ENCODE measurements at regions not wholly inside any gene's neighbourhood (a gene's known extent, or its start where the extent isn't known, plus 50 kb on each side); places are given as distances from the start of the nearest gene placed in this dataset.

- TF ChIP-seq CTCF (conservative IDR thresholded peaks at IDR 0.05): no peak
- no peaks in the 10 kb centered on the region for H3K9me3 Mint-ChIP-seq
- DNase-seq (ENCODE audit: low read depth, low spot score): no peak
- no peak overlapping the region for H3K27ac Mint-ChIP-seq (ENCODE audit: unreplicated experiment)
- H3K36me3 Mint-ChIP-seq (ENCODE audit: low read depth): no peaks in the 10 kb centered on the region
- no peaks in the 10 kb centered on the region for H3K27me3 Mint-ChIP-seq (ENCODE audit: low read depth)
- no peak overlapping the region for H3K4me3 Mint-ChIP-seq
- H3K4me1 Mint-ChIP-seq: peaks cover 11% of the 10 kb centered on the region
Measured at GRCh38 chr2:113829761-113830160, 60.1 kb upstream of the ACTR3 start.

DNA sequence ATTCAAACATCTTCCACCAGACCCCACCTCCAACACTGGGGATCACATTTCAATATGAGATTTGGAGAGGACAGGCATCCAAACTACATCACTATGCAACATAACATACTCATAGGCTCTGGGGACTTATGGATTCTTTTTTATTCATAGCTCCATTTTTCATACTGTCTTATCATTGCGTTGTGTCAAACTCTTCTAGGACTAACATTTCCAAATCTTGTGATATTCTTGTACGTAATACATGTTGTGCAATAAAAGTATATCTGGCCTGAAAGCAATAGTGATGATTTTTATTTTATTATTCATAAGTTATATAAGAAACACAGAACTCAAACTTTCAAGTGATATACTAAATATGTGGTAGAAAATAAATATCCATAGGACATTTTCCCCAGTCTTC, 60.6 kb upstream of the ACTR3 start:
- H3K9me3 Mint-ChIP-seq: no peaks in the 10 kb centered on the region
- no peak for TF ChIP-seq CTCF (conservative IDR thresholded peaks at IDR 0.05)
- DNase-seq (ENCODE audit: low read depth, low spot score): no peak
- H3K4me3 Mint-ChIP-seq: no peak overlapping the region
- no peaks in the 10 kb centered on the region for H3K27me3 Mint-ChIP-seq (ENCODE audit: low read depth)
- H3K4me1 Mint-ChIP-seq: peaks cover 11% of the 10 kb centered on the region
- no peaks in the 10 kb centered on the region for H3K36me3 Mint-ChIP-seq (ENCODE audit: low read depth)
- H3K27ac Mint-ChIP-seq (ENCODE audit: unreplicated experiment): no peak overlapping the region

DNA sequence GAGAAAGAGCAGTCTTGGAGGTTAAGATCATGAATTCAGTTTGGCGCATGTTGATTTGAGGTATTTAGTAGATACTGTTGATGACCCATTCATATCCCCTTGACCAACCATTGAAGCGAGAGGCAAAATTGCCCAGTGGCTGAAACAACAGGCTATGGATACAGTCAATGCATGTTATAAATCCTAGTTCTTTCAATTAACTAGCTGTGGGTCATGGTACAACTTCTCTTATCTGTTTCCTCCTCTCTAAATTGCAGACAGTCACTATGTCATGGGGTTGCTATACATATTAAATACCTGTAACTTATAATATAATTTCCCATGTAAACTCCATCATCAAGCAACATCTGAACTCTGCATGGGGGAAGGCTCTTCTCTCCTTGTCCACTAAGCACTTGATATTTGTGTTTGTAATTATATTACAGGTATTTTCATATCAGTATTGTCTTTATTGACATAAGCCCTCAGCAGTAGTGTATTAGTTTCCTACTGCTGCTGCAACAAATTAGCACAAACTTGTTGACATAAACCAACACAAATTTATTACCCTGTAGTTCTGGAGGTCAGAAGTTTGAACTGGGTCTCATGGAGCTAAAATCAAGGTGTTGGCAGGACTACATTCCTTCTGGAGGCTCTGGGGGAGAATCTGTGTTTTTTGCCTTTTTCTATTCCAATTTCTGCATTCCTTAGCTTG, 61.7 kb upstream of the ACTR3 start:
- no peaks in the 10 kb centered on the region for H3K36me3 Mint-ChIP-seq (ENCODE audit: low read depth)
- H3K4me3 Mint-ChIP-seq: no peak overlapping the region
- no peaks in the 10 kb centered on the region for H3K27me3 Mint-ChIP-seq (ENCODE audit: low read depth)
- TF ChIP-seq CTCF (conservative IDR thresholded peaks at IDR 0.05): no peak
- no peak overlapping the region for H3K27ac Mint-ChIP-seq (ENCODE audit: unreplicated experiment)
- peaks cover 11% of the 10 kb centered on the region for H3K4me1 Mint-ChIP-seq
- no peaks in the 10 kb centered on the region for H3K9me3 Mint-ChIP-seq
- DNase-seq (ENCODE audit: low read depth, low spot score): no peak

DNA sequence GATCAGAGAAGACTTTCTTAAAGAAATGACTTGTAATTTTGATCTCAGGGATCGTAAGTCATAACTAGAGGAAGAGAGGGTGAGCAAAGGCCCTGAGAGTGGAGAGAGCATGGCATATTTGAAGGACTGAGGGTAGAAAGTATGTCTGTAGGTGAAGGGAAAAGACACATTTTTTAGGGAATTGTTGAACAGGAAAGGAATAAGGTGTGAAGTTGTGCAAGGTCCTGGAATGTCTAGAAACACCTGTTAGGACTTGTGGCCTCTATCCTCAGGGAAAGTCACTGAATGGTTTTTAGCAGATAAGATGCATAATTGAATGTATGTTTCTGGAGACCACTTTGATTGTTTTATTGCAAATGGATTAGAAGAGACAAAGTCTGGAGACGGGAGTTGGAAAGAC, 62.5 kb upstream of the ACTR3 start:
- no peak overlapping the region for H3K4me3 Mint-ChIP-seq
- H3K9me3 Mint-ChIP-seq: no peaks in the 10 kb centered on the region
- no peak overlapping the region for H3K27ac Mint-ChIP-seq (ENCODE audit: unreplicated experiment)
- TF ChIP-seq CTCF (conservative IDR thresholded peaks at IDR 0.05): no peak
- H3K27me3 Mint-ChIP-seq (ENCODE audit: low read depth): no peaks in the 10 kb centered on the region
- no peaks in the 10 kb centered on the region for H3K36me3 Mint-ChIP-seq (ENCODE audit: low read depth)
- H3K4me1 Mint-ChIP-seq: peaks cover 11% of the 10 kb centered on the region
- DNase-seq (ENCODE audit: low read depth, low spot score): no peak

DNA sequence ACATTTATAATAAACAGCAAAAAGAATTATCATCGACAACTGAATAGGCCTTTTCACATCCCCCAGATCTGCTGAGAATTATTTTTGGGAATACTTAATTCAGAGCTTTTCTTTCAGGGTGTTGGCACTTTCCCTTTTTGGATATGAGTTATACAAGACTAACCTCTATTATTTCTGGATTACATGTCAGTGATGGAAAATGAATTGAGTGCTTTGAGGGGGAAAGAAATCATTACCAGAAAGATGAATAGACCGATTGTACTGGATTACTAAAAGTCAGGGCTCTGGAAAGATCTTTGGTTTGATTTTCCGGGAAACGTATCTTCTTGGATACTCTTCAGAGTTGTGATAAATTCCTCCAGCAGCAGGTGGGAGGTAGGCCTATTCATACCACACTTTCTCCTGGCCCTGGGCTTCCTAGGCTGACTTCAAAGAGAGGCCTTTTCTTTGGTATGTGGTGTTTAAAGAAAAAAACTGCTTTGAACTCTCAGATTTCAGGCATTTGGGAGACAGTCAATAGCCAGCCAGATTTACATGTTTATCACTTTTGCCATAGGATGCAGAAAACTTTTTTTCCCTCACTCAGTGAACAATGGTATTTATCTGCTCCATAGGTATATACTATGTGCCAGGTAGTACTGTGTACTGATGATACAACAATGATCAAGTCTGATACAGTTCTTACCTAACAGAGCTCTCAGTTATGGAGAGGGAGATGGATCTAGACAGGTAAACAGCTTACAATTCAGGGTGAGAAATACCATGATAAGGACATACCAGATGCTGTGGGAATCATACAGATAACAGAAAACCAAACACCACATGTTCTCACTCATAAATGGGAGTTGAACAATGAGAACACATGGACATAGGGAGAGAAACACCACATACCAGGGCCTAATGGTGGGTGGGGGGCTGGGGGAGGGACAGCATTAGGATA, 63.3 kb upstream of the ACTR3 start:
- Mint-ChIP-seq H3K27ac (ENCODE audit: unreplicated experiment) (no peak overlapping the region), H3K36me3 (ENCODE audit: low read depth) (no peaks in the 10 kb centered on the region), H3K4me3 (no peak overlapping the region), H3K9me3 (no peaks in the 10 kb centered on the region), H3K27me3 (ENCODE audit: low read depth) (no peaks in the 10 kb centered on the region), H3K4me1 (peaks cover 11% of the 10 kb centered on the region)
- DNase-seq (ENCODE audit: low read depth, low spot score): no peak
- TF ChIP-seq CTCF (conservative IDR thresholded peaks at IDR 0.05): no peak
